ENCODE measurements at regions not wholly inside any gene's neighbourhood (a gene's known extent, or its start where the extent isn't known, plus 50 kb on each side); places are given as distances from the start of the nearest gene placed in this dataset.

- no peak for TF ChIP-seq NFYB (IDR thresholded peaks at IDR 0.05; ENCODE audit: insufficient read depth, low read depth, low read length)
- TF ChIP-seq HDGF (IDR thresholded peaks at IDR 0.05): no peak
- no peak for TF ChIP-seq NBN (IDR thresholded peaks at IDR 0.05)
Observed at GRCh38 chr7:108652886-108653285, 83.2 kb downstream of the DNAJB9 start (continued).

GRCh38 chr7:108653526-108653925, 83.9 kb downstream of the DNAJB9 start:
- WGBS (ENCODE audit: insufficient coverage, insufficient replicate concordance, low lambda C conversion rate, missing lambda C conversion rate): 0% methylated on average over 4 of the region's 4 CpGs
- no TSS peak for BruUV-seq (replicated peaks)
- ChIA-PET POLR2A (no interaction called here), CTCF (no interaction called here), SMC1A (ENCODE audit: uncharacterized antibody, unreplicated experiment) (no interaction called here), RAD21 (ENCODE audit: unreplicated experiment) (no interaction called here)
- no peak overlapping the region for H3K27ac ChIP-seq (ENCODE audit: control insufficient read depth, insufficient read depth)
- H4K20me1 ChIP-seq (ENCODE audit: control insufficient read depth, insufficient read depth): no peaks in the 10 kb centered on the region
- TF ChIP-seq SPI1 (IDR thresholded peaks at IDR 0.05; ENCODE audit: borderline replicate concordance, insufficient read depth, low read depth, low read length): no peak
- TF ChIP-seq HSF1 (IDR thresholded peaks at IDR 0.05; ENCODE audit: low read depth, low read length): no peak
- no peak for TF ChIP-seq MTA3 (IDR thresholded peaks at IDR 0.05; ENCODE audit: borderline replicate concordance, low read length)
- no peak for TF ChIP-seq RCOR1 (conservative IDR thresholded peaks at IDR 0.05; ENCODE audit: low read depth, low read length)
- TF ChIP-seq SIX5 (IDR thresholded peaks at IDR 0.05; ENCODE audit: low read depth, low read length, severe bottlenecking): no peak
- TF ChIP-seq CBFB (IDR thresholded peaks at IDR 0.05; ENCODE audit: low read depth): no peak
- TF ChIP-seq SUZ12 (IDR thresholded peaks at IDR 0.05; ENCODE audit: unreplicated experiment): no peak
- no peak for TF ChIP-seq YBX1 (IDR thresholded peaks at IDR 0.05)
- no peak for TF ChIP-seq MAX (IDR thresholded peaks at IDR 0.05; ENCODE audit: low read depth, low read length)
- TF ChIP-seq SKIL (IDR thresholded peaks at IDR 0.05; ENCODE audit: low read depth, poor library complexity, severe bottlenecking): no peak
- no peak for TF ChIP-seq LARP7 (IDR thresholded peaks at IDR 0.05)
- no peak for TF ChIP-seq ELK1 (IDR thresholded peaks at IDR 0.05; ENCODE audit: low read depth, low read length)
- no peak for TF ChIP-seq KDM1A (IDR thresholded peaks at IDR 0.05; ENCODE audit: borderline replicate concordance)
- TF ChIP-seq ZBED1 (IDR thresholded peaks at IDR 0.05; ENCODE audit: borderline replicate concordance): no peak
- no peak for TF ChIP-seq PAX8 (IDR thresholded peaks at IDR 0.05)
- H3K9ac ChIP-seq (ENCODE audit: control insufficient read depth, insufficient read depth, low read length): no peak overlapping the region
- no peak for ATAC-seq
- no peak for DNase-seq (ENCODE audit: low read depth, low spot score)
- H2AFZ ChIP-seq (ENCODE audit: control insufficient read depth, low read depth, low read length): no peak overlapping the region
- H3K27me3 ChIP-seq (replicated peaks in 1 of 2; ENCODE audit: control insufficient read depth in 2 of 2, insufficient read depth in 2 of 2, low read length in 1 of 2): no peaks in the 10 kb centered on the region; a peak in 1 of 4 replicates
- no peak for FAIRE-seq
- H3K79me2 ChIP-seq (ENCODE audit: control insufficient read depth, insufficient read depth, low read length): no peaks in the 10 kb centered on the region
- H3K4me3 ChIP-seq: no peak overlapping the region
- in situ Hi-C loops (cut with MboI): no loop called here
- no peak overlapping the region for H3K4me2 ChIP-seq (ENCODE audit: control insufficient read depth, insufficient read depth)
- H3K9me3 ChIP-seq (replicated peaks; ENCODE audit: control insufficient read depth, insufficient read depth, low read length): no peaks in the 10 kb centered on the region
- H3K36me3 ChIP-seq (ENCODE audit: control insufficient read depth in 2 of 2, insufficient read depth in 2 of 2, low read length in 1 of 2): no peaks in the 10 kb centered on the region
- intact Hi-C loops (cut with micrococcal nuclease; ENCODE audit: unreplicated experiment): no loop called here
- H3K4me1 ChIP-seq (ENCODE audit: control insufficient read depth, insufficient read depth, low read length): no peaks in the 10 kb centered on the region
